GM10266 (cell line): ENCODE measurements at regions not wholly inside any gene's neighbourhood (a gene's known extent, or its start where the extent isn't known, plus 50 kb on each side); places are given as distances from the start of the nearest gene placed in this dataset.

ENCODE experiments used
- DNase-seq: peaks from one replicate; pipeline ENCODE4 v3.0.0; 2012; ENCODE audit errors: extremely low spot score
- CTCF ChIP-seq: IDR thresholded peaks from 2 replicates; pipeline ENCODE4 v1.5.1; 2012; ENCODE audit warnings: mild to moderate bottlenecking, low read depth; ENCODE audit not compliant: control insufficient read depth, insufficient read depth; ENCODE audit errors: missing control alignments

DNA sequence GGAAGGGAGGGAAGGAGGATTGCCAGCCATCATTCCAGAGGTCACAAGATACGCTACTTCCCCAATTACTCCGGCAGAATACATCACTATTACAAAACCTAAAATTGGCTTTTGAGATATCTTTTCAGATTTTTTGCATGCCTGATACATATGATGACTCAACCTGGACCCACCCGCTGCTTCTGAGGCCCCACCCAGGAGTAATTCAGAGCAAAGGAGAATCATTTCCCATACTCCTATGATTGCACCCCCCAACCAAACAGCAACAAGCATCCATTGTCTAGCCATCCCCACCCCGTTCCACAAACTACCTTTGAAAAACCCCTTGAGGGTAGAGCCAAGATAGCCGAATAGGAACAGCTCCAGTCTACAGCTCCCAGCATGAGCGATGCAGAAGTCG, 163.5 kb upstream of the GJE1 start:
- DNase-seq, result no peak
- no peak for TF ChIP-seq CTCF

DNA sequence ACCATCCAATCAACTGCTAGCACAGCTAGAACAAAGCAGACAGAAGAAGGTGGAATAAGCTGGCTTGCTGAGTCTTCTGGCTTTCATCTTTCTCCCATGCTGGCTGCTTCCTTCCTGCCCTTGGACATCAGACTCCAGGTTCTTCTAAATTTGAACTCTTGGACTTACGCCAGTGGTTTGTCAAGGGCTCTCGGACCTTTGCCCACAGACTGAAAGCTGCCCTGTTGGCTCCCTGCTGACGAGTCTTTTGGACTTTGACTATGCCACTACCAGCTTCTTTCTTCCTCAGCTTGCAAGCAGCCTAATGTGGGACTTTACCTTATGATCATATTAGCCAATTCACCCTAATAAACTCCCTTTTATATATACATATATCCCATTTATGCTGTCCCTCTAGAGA, 164.1 kb upstream of the GJE1 start:
- TF ChIP-seq CTCF, result no peak
- DNase-seq, result no peak

DNA sequence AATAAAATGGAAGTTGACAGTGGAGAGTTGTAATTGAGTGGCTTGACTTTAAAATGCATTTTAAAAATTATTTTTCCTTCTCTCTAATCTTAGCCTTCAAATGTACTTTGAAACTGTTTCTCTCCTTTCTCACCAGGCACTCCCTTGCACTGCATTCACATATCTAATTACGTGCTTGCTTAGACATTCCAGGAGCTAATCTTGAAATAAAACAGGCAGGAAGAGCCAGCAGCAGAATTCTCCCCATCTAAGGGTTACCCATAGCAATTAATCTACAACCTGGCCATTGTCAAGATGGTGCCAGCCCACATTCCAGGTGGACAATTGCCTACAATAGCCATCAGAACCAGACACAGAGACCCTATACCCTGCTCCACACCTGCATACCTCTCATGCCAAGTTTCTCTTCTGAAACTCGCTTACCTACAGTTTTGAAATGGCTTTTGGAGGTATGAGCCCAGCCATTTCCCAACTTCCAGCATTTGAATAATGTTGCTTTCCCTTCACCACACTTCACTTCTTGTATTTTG, 167.6 kb upstream of the GJE1 start:
- DNase-seq, result no peak
- no peak for TF ChIP-seq CTCF

DNA sequence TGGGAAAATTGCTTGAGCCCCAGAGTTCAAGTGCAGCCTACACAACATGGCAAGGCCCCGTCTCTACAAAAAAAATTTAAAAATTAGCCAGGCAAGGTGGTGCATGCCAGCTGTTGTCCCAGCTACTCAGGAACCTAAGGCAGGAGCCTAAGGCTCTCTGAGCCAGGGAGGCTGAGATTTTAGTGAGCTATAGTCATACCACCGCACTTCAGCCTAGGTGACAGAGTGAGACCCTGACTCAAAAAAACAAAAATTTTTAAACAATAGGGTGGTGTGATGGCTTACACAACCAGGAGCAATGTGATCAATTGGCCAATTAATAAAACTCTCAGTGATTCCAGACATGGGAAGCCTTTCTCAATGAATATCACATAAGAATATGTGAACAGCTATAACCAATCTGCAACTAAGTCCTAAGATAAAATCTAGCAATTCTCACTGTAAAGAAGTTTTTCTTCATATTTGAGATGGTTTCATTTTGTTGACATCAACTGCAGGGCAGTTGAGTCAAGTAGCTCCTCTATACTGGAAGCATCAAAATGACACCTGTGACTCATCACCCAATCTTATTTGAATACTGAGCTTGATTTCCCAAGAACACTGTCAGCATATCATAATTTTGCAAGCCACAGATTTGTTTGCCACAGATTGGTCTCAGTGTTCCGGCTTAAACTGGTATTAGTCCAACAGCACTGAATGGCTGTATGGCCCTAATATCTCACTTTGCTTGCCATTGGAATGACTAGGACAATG, 169.0 kb upstream of the GJE1 start:
- no peak for TF ChIP-seq CTCF
- DNase-seq, result no peak

DNA sequence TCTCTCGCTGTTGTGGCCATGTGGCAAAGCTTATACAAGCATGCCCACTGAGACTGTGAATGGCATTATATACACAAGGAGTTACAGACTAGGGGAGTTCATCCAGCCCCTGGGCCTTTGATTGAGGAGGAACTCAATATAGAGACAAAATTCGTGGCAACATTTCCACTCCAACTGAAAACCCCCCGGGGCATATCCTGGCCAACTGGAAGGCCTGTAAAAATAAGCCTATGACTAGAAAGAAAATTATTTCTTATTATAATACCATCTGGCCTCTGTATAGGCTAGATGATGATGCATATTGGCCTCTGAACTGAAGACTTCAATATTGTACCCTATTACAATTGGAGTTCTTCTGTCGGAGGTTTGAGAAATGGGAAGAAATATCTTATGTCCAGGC, 175.5 kb upstream of the GJE1 start:
- no peak for DNase-seq
- no peak for TF ChIP-seq CTCF

DNA sequence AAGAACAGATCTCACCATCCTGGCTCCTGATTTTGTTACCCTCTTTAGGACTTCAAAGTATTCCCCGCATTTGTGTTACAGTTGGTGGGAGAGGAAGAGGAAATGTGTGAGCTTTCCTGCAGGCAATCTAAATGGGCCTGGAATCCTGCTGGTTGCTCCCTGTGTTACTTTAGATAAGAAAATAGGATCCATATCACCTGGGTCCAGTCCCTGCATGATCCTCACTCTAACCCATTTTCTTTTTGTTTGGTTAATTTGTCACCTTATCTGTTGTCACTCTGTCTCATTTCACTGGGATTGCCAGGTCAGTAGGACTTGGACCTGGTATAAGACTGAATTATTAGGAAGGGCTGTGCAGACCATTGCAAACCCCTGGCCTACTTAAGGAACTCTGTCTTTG, 175.9 kb upstream of the GJE1 start:
- TF ChIP-seq CTCF, result no peak

DNA sequence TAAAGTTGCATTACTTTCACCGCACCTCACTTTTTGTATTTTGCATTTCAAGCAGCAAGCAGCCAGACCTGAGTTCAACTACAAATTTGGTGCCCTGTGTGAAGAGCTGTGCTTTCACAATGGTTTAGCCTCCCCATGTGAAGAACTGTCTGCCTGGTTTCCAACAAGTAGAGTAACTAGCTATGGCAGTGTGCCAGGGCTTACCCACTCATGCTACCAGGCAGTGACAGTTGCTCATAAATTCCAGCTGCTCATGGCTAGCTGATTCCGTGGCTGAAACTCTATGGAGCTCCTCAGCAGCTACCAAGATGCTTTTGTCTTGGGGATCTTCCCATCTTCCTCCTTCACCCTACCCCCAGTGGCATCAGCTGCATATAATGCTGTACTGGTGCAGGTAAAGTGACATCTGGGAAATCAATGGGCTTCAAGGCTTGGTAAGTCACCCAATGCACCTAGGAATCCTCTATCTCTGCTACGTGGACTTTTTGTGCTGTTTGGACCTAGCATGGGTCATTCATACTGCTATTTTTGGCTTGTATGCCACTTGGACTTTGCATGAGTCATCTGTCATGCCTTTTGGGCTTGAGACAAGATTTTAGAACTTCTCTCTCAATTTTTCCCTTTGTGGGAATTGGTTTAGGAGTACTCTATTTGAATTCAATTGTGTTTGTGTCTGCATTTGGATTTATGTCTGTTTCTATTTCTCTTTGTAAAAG, 176.5 kb upstream of the GJE1 start:
- no peak for DNase-seq
- no peak for TF ChIP-seq CTCF

More for the DNA sequence above, 175.9 kb upstream of the GJE1 start:
- DNase-seq, result no peak
